ENCODE measurements at regions not wholly inside any gene's neighbourhood (a gene's known extent, or its start where the extent isn't known, plus 50 kb on each side); places are given as distances from the start of the nearest gene placed in this dataset.

DNA sequence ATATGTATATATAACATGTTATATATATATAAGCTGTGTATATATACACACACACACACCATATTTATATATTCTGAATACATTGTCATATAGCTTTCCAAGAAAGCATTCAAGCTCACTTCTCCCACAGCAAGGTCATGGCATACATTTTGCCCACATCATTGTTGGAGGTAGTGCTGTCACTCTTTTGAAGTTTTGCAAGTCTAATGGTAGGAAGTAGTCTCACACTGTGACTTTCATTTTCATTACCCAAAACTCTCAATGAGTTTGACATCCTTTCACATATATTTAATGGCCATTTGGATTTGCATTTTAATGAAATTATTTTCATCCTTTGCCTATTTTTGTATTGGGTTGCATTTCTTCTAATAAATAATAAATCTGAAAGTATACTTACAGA, 59.8 kb upstream of the COX7C start:
- Mint-ChIP-seq H3K4me3 (no peak overlapping the region), H3K36me3 (ENCODE audit: insufficient read depth in 1 of 3, low read depth in 3 of 3) (no peaks in the 10 kb centered on the region), H3K27me3 (ENCODE audit: low read depth) (no peaks in the 10 kb centered on the region; the same call in 1 of the 2 replicates), H3K27ac (no peak overlapping the region), H3K4me1 (peaks cover 5% of the 10 kb centered on the region in 2 experiments; a peak in 2 of 4 replicates), H3K9me3 (no peaks in the 10 kb centered on the region)
- H3K4me1 ChIP-seq (ENCODE audit: insufficient read depth, low read length): no peaks in the 10 kb centered on the region
- H2BK5ac ChIP-seq (ENCODE audit: insufficient read length, low read length): no peak overlapping the region
- H3K23me2 ChIP-seq (ENCODE audit: insufficient read length, low read depth, low read length, poor library complexity, severe bottlenecking): no peaks in the 10 kb centered on the region
- H3K79me2 ChIP-seq (ENCODE audit: insufficient read depth, low read length): no peaks in the 10 kb centered on the region
- H2BK20ac ChIP-seq (ENCODE audit: low read depth, low read length, poor library complexity, severe bottlenecking): no peak overlapping the region
- H2BK120ac ChIP-seq (ENCODE audit: low read depth, low read length, poor library complexity, severe bottlenecking): no peak overlapping the region
- no peaks in the 10 kb centered on the region for H3K27me3 ChIP-seq (ENCODE audit: insufficient read depth, low read length)
- no peaks in the 10 kb centered on the region for H3K79me1 ChIP-seq (ENCODE audit: insufficient read depth, low read depth, low read length, poor library complexity, severe bottlenecking)
- no peak for DNase-seq
- no peak overlapping the region for H2BK15ac ChIP-seq (ENCODE audit: low read depth, low read length)
- no peak overlapping the region for H3T11ph ChIP-seq (ENCODE audit: low read length)
- H2AFZ ChIP-seq (ENCODE audit: low read length): no peak overlapping the region
- H3K4ac ChIP-seq (ENCODE audit: low read depth, low read length): no peak overlapping the region
- H4K91ac ChIP-seq (ENCODE audit: insufficient read length, low read depth, low read length): no peak overlapping the region
- TF ChIP-seq, protein P1, sequence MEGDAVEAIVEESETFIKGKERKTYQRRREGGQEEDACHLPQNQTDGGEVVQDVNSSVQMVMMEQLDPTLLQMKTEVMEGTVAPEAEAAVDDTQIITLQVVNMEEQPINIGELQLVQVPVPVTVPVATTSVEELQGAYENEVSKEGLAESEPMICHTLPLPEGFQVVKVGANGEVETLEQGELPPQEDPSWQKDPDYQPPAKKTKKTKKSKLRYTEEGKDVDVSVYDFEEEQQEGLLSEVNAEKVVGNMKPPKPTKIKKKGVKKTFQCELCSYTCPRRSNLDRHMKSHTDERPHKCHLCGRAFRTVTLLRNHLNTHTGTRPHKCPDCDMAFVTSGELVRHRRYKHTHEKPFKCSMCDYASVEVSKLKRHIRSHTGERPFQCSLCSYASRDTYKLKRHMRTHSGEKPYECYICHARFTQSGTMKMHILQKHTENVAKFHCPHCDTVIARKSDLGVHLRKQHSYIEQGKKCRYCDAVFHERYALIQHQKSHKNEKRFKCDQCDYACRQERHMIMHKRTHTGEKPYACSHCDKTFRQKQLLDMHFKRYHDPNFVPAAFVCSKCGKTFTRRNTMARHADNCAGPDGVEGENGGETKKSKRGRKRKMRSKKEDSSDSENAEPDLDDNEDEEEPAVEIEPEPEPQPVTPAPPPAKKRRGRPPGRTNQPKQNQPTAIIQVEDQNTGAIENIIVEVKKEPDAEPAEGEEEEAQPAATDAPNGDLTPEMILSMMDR (conservative IDR thresholded peaks at IDR 0.05): no peak
- no peak overlapping the region for H3K9ac ChIP-seq (ENCODE audit: extremely low read depth, insufficient read length, low read length)
- H4K5ac ChIP-seq (ENCODE audit: insufficient read length, low read depth, low read length): no peak overlapping the region
- no peaks in the 10 kb centered on the region for H3K9me3 ChIP-seq (ENCODE audit: control insufficient read depth, low read depth, low read length)
- H3K4me2 ChIP-seq (ENCODE audit: insufficient read depth, insufficient read length, low read length): no peak overlapping the region
- no peak overlapping the region for H3K14ac ChIP-seq (ENCODE audit: insufficient read depth, low read length)
- H3K18ac ChIP-seq (ENCODE audit: insufficient read length, low read depth, low read length): no peak overlapping the region
- H2BK12ac ChIP-seq (ENCODE audit: insufficient read length, low read depth, low read length): no peak overlapping the region
- H3K56ac ChIP-seq (ENCODE audit: insufficient read length, low read depth, low read length): no peak overlapping the region
- H3K23ac ChIP-seq (ENCODE audit: insufficient read length, low read depth, low read length): no peak overlapping the region
- no peak overlapping the region for H3K27ac ChIP-seq (ENCODE audit: insufficient read length, low read depth, low read length)
- no peak overlapping the region for H2AK5ac ChIP-seq (ENCODE audit: insufficient read length, low read length)
- no peaks in the 10 kb centered on the region for H4K20me1 ChIP-seq (ENCODE audit: control insufficient read depth, insufficient read depth, insufficient read length)
- no peak overlapping the region for H4K8ac ChIP-seq (replicated peaks; ENCODE audit: insufficient read length, low read depth, low read length)

All from H9 (cell line).